RWPE1 (cell line): ENCODE measurements at regions not wholly inside any gene's neighbourhood (a gene's known extent, or its start where the extent isn't known, plus 50 kb on each side); places are given as distances from the start of the nearest gene placed in this dataset.

Experiments
- CTCF ChIA-PET: fragments of 350-600 bp; sonication (Branson Sonifier 250); formaldehyde crosslinking; extraction: SDS; loops from one replicate; lab custom pipeline; 2021; lab: Yijun Ruan, JAX
- POLR2A ChIA-PET: fragments of 400-600 bp; formaldehyde crosslinking; extraction: SDS; loops from one replicate; lab custom pipeline; 2020; ENCODE audit warnings: antibody characterized with exemption; ENCODE audit not compliant: low non-redundant PET; lab: Yijun Ruan, JAX
- DNase-seq: peaks from one replicate; pipeline ENCODE4 v3.0.0; 2012; ENCODE audit warnings: low spot score
- H3K27ac ChIP-seq: fragments of 450-650 bp; 2 replicates; pipeline ENCODE4 v1.5.1; 2017
- CTCF ChIP-seq: fragments of 450-650 bp; conservative IDR thresholded peaks from 2 replicates; pipeline ENCODE4 v1.5.1; 2017; ENCODE audit warnings: low read depth, mild to moderate bottlenecking

- ChIA-PET POLR2A (no interaction called here), CTCF (no interaction called here)
- no peak overlapping the region for H3K27ac ChIP-seq
- no peak for DNase-seq
- TF ChIP-seq CTCF, result no peak
Observed at GRCh38 chr3:3405131-3405530, 225.6 kb upstream of the CRBN start.

GRCh38 chr3:3403700-3404099 is 224.2 kb upstream of the CRBN start:
- ChIA-PET CTCF (no interaction called here), POLR2A (no interaction called here)
- H3K27ac ChIP-seq, result no peak overlapping the region
- no peak for TF ChIP-seq CTCF
- DNase-seq, result no peak

GRCh38 chr3:3392946-3393345 is 213.5 kb upstream of the CRBN start:
- POLR2A ChIA-PET, result no interaction called here
- CTCF ChIA-PET, result no interaction called here
- TF ChIP-seq CTCF, result no peak
- DNase-seq, result no peak
- H3K27ac ChIP-seq, result no peak overlapping the region

GRCh38 chr3:3383461-3383860 is 204.0 kb upstream of the CRBN start:
- H3K27ac ChIP-seq, result no peak overlapping the region
- ChIA-PET CTCF (interaction anchor here (0.6 kb wide), 1 partner anchor 16 kb away, joined by 3 read pairs; no protein-coding TSS in a partner anchor), POLR2A (no interaction called here)
- no peak for TF ChIP-seq CTCF
- DNase-seq, result no peak

GRCh38 chr3:3372210-3372777 is 192.8 kb upstream of the CRBN start:
- ChIA-PET POLR2A (no interaction called here), CTCF (interaction anchor here (0.5 kb wide), 1 partner anchor 25 kb away, joined by 4 read pairs; no protein-coding TSS in a partner anchor)
- no peak for TF ChIP-seq CTCF
- DNase-seq, result no peak
- H3K27ac ChIP-seq, result no peak overlapping the region

- POLR2A ChIA-PET, result no interaction called here
Observed at GRCh38 chr3:3368306-3368705, 188.8 kb upstream of the CRBN start.

More at GRCh38 chr3:3368306-3368705, 188.8 kb upstream of the CRBN start:
- CTCF ChIA-PET, result no interaction called here
- DNase-seq, result no peak
- TF ChIP-seq CTCF, result no peak
- H3K27ac ChIP-seq, result no peak overlapping the region
